ENCODE measurements at regions not wholly inside any gene's neighbourhood (a gene's known extent, or its start where the extent isn't known, plus 50 kb on each side); places are given as distances from the start of the nearest gene placed in this dataset.

GRCh38 chr14:81653626-81654025, 120.0 kb upstream of the SEL1L start:
- no peak for TF ChIP-seq GATA1 (IDR thresholded peaks at IDR 0.05; ENCODE audit: low read depth, low read length)
- TF ChIP-seq POLR2A (IDR thresholded peaks at IDR 0.05; ENCODE audit: low read length): no peak

GRCh38 chr14:81655423-81656314, 122.0 kb upstream of the SEL1L start:
- no peak for DNase-seq
- no peak for TF ChIP-seq POLR2A (IDR thresholded peaks at IDR 0.05; ENCODE audit: low read length)
- no peak for TF ChIP-seq GATA1 (IDR thresholded peaks at IDR 0.05; ENCODE audit: low read depth, low read length)

More at GRCh38 chr14:81653626-81654025, 120.0 kb upstream of the SEL1L start:
- no peak for DNase-seq

- TF ChIP-seq POLR2A (IDR thresholded peaks at IDR 0.05; ENCODE audit: low read length) (no peak), GATA1 (IDR thresholded peaks at IDR 0.05; ENCODE audit: low read depth, low read length) (no peak)
- no peak for DNase-seq
Measured at GRCh38 chr14:81656811-81657210, 123.2 kb upstream of the SEL1L start.

GRCh38 chr14:81662066-81662465, 128.4 kb upstream of the SEL1L start:
- no peak for TF ChIP-seq GATA1 (IDR thresholded peaks at IDR 0.05; ENCODE audit: low read depth, low read length)
- no peak for TF ChIP-seq POLR2A (IDR thresholded peaks at IDR 0.05; ENCODE audit: low read length)
- no peak for DNase-seq

- no peak for DNase-seq
- TF ChIP-seq POLR2A (IDR thresholded peaks at IDR 0.05; ENCODE audit: low read length): no peak
- no peak for TF ChIP-seq GATA1 (IDR thresholded peaks at IDR 0.05; ENCODE audit: low read depth, low read length)
Measured at GRCh38 chr14:81662570-81663197, 129.0 kb upstream of the SEL1L start.

GRCh38 chr14:81668626-81669274, 135.1 kb upstream of the SEL1L start:
- DNase-seq: no peak
- TF ChIP-seq GATA1 (IDR thresholded peaks at IDR 0.05; ENCODE audit: low read depth, low read length) (no peak), POLR2A (IDR thresholded peaks at IDR 0.05; ENCODE audit: low read length) (no peak)

GRCh38 chr14:81669308-81669707, 135.7 kb upstream of the SEL1L start:
- TF ChIP-seq POLR2A (IDR thresholded peaks at IDR 0.05; ENCODE audit: low read length): no peak
- TF ChIP-seq GATA1 (IDR thresholded peaks at IDR 0.05; ENCODE audit: low read depth, low read length): no peak
- no peak for DNase-seq

GRCh38 chr14:81673930-81674329, 140.3 kb upstream of the SEL1L start:
- TF ChIP-seq POLR2A (IDR thresholded peaks at IDR 0.05; ENCODE audit: low read length): no peak
- DNase-seq: no peak

- DNase-seq: no peak
- no peak for TF ChIP-seq POLR2A (IDR thresholded peaks at IDR 0.05; ENCODE audit: low read length)
- TF ChIP-seq GATA1 (IDR thresholded peaks at IDR 0.05; ENCODE audit: low read depth, low read length): no peak
Measured at GRCh38 chr14:81676395-81676794, 142.7 kb upstream of the SEL1L start.

- TF ChIP-seq GATA1 (IDR thresholded peaks at IDR 0.05; ENCODE audit: low read depth, low read length): no peak
- no peak for TF ChIP-seq POLR2A (IDR thresholded peaks at IDR 0.05; ENCODE audit: low read length)
- DNase-seq: no peak
Measured at GRCh38 chr14:81676879-81677278, 143.2 kb upstream of the SEL1L start.

- no peak for DNase-seq
Measured at GRCh38 chr14:81677736-81678135, 144.1 kb upstream of the SEL1L start.

GRCh38 chr14:81679226-81679625, 145.6 kb upstream of the SEL1L start:
- no peak for TF ChIP-seq GATA1 (IDR thresholded peaks at IDR 0.05; ENCODE audit: low read depth, low read length)

More at GRCh38 chr14:81677736-81678135, 144.1 kb upstream of the SEL1L start:
- TF ChIP-seq POLR2A (IDR thresholded peaks at IDR 0.05; ENCODE audit: low read length): no peak
- no peak for TF ChIP-seq GATA1 (IDR thresholded peaks at IDR 0.05; ENCODE audit: low read depth, low read length)

GRCh38 chr14:81681541-81681940, 147.9 kb upstream of the SEL1L start:
- no peak for DNase-seq
- TF ChIP-seq GATA1 (IDR thresholded peaks at IDR 0.05; ENCODE audit: low read depth, low read length) (no peak), POLR2A (IDR thresholded peaks at IDR 0.05; ENCODE audit: low read length) (no peak)

More at GRCh38 chr14:81679226-81679625, 145.6 kb upstream of the SEL1L start:
- DNase-seq: no peak

- DNase-seq: no peak
- TF ChIP-seq GATA1 (IDR thresholded peaks at IDR 0.05; ENCODE audit: low read depth, low read length) (no peak), POLR2A (IDR thresholded peaks at IDR 0.05; ENCODE audit: low read length) (no peak)
Measured at GRCh38 chr14:81682134-81682533, 148.5 kb upstream of the SEL1L start.

Measured in erythroblast (primary cell).